Coronary artery (tissue), 2 donors: ENCODE measurements at regions not wholly inside any gene's neighbourhood (a gene's known extent, or its start where the extent isn't known, plus 50 kb on each side); places are given as distances from the start of the nearest gene placed in this dataset.

ENCODE experiments used
- DNase-seq: peaks from one replicate; pipeline ENCODE4 v3.0.0-alpha.2; 2017; ENCODE audit warnings: low spot score
- H3K27ac ChIP-seq, 2 donors: fragments of 200-600 bp; sonication (generic); one replicate each; pipeline ENCODE4 v1.5.1; 2016 to 2019
- H3K4me3 ChIP-seq: fragments of 200-600 bp; sonication (generic); 2 replicates; pipeline ENCODE4 v1.5.1; 2016; ENCODE audit warnings: mild to moderate bottlenecking, moderate library complexity
- CTCF ChIP-seq: fragments of 200-600 bp; sonication (generic); IDR thresholded peaks from one replicate; pipeline ENCODE4 v1.5.1; 2019; ENCODE audit warnings: antibody characterized with exemption

- no peak overlapping the region for H3K4me3 ChIP-seq
- no peak for TF ChIP-seq CTCF
- no peak overlapping the region for H3K27ac ChIP-seq
- no peak for DNase-seq
These were observed 197.2 kb downstream of the HLX start for GRCh38 chr1:221076391-221076811.

- no peak for TF ChIP-seq CTCF
- H3K4me3 ChIP-seq, result no peak overlapping the region
- H3K27ac ChIP-seq, result no peak overlapping the region
- DNase-seq, result no peak
These were observed 199.2 kb downstream of the HLX start for GRCh38 chr1:221078260-221078965.

GRCh38 chr1:221083902-221084301 lies 204.7 kb downstream of the HLX start:
- TF ChIP-seq CTCF, result no peak
- Histone ChIP-seq H3K4me3 (no peak overlapping the region), H3K27ac (no peak overlapping the region)
- DNase-seq, result no peak

GRCh38 chr1:221084681-221085080 lies 205.4 kb downstream of the HLX start:
- no peak overlapping the region for H3K27ac ChIP-seq
- TF ChIP-seq CTCF, result no peak
- H3K4me3 ChIP-seq, result no peak overlapping the region
- DNase-seq, result no peak

GRCh38 chr1:221085701-221086375 lies 206.6 kb downstream of the HLX start:
- no peak for TF ChIP-seq CTCF
- no peak overlapping the region for H3K27ac ChIP-seq
- DNase-seq, result no peak

GRCh38 chr1:221087919-221088318 lies 208.7 kb downstream of the HLX start:
- TF ChIP-seq CTCF, result no peak

More at GRCh38 chr1:221085701-221086375, 206.6 kb downstream of the HLX start:
- no peak overlapping the region for H3K4me3 ChIP-seq

GRCh38 chr1:221089273-221089672 lies 210.0 kb downstream of the HLX start:
- TF ChIP-seq CTCF, result no peak
- DNase-seq, result no peak
- H3K4me3 ChIP-seq, result no peak overlapping the region
- no peak overlapping the region for H3K27ac ChIP-seq

More at GRCh38 chr1:221087919-221088318, 208.7 kb downstream of the HLX start:
- no peak for DNase-seq
- no peak overlapping the region for H3K4me3 ChIP-seq
- no peak overlapping the region for H3K27ac ChIP-seq
